ELF-1 (cell line): ENCODE measurements at regions not wholly inside any gene's neighbourhood (a gene's known extent, or its start where the extent isn't known, plus 50 kb on each side); places are given as distances from the start of the nearest gene placed in this dataset.
"Not testable (repeated sequence)": the region's sequence is repeated elsewhere in the genome, so short reads cannot be mapped to it uniquely, and the experiment has no call there.

ENCODE experiments used
- DNase-seq: peaks from one replicate; pipeline ENCODE4 v3.0.0-alpha.2; 2016; ENCODE audit warnings: low read depth, low spot score

GRCh38 chr7:65510187-65510538, 136.5 kb downstream of the ZNF92 start:
- DNase-seq: not testable (repeated sequence)

- DNase-seq: not testable (repeated sequence)
These were observed 146.1 kb downstream of the ZNF92 start for GRCh38 chr7:65519751-65520150.

GRCh38 chr7:65545465-65546161, 172.0 kb downstream of the ZNF92 start:
- DNase-seq: not testable (repeated sequence)

DNA sequence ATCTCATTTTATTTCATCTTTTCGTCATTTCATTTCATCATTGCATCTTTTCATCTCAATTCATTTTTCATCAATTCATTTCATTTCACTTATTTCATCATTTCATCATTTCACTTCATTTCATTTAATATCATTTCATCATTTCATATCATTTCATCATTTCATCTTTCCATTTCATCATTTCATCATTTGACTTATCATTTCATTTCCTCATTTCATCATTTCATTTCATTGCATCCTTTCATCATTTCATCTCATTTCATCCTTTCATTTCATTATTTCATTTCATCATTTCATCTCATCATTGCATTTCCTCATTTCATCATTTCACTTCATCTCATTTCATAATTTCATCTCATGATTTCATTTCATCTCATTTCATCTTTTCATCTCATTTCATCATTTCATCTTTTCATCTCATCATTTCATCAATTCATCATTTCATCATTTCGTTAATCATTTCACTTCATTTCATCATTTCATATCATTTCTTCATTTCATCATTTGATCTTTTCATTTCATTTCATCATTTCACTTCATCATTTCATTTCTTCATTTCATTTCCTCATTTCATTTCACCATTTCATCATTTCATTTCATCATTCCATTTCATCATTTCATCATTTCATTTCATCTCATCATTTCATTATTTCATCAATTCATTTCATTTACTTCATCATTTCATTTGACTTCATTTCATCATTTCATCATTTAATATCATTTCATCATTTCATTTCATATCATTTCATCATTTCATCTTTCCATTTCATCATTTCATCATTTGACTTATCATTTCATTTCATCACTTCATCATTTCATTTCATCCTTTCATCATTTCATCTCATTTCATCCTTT, 176.2 kb downstream of the ZNF92 start:
- DNase-seq: not testable (repeated sequence)

DNA sequence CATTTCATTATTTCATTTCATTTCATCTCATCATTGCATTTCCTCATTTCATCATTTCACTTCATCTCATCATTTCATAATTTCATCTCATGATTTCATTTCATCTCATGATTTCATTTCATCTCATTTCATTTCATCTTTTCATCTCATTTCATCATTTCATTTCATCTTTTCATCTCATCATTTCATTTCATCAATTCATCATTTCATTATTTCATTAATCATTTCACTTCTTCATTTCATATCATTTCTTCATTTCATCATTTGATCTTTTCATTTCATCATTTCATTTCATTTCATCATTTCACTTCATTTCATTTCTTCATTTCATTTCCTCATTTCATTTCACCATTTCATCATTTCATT, 176.8 kb downstream of the ZNF92 start:
- DNase-seq: not testable (repeated sequence)

- not testable (repeated sequence) for DNase-seq
These were observed 177.4 kb downstream of the ZNF92 start for GRCh38 chr7:65551042-65551441.

GRCh38 chr7:65554553-65555476, 181.2 kb downstream of the ZNF92 start:
- DNase-seq: not testable (repeated sequence)

GRCh38 chr7:65558584-65558983, 184.9 kb downstream of the ZNF92 start:
- peak; percentile 1 for DNase-seq

DNA sequence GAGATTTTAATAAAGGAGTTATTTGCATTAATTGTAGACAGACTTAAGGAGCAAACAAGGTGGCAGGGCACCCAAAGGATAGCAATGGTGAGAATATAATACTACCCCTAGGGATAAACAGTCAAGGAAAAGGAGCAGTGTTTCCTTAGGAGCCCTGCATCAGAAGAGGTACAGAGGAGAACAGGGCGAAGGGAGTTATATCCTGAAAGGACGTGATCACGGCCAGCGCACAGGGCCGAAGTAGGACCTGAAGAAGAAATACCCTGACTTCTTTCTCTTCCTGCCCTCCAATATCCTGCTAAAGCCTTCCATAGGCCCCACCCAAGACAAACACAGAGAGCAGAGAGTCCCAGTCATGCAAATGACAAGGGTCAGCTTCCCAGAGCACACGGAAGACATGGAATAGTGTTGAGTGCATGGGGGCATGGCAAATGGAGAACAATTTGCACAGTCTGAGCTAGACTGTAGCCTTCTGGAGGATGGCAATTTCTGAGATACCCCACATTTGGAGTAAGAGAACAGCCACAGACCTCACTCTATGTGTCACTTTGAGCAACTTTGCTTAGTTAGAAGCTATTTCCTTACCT, 188.2 kb downstream of the ZNF92 start:
- DNase-seq: not testable (repeated sequence)

GRCh38 chr7:65562522-65562921, 188.9 kb downstream of the ZNF92 start:
- DNase-seq: not testable (repeated sequence)

DNA sequence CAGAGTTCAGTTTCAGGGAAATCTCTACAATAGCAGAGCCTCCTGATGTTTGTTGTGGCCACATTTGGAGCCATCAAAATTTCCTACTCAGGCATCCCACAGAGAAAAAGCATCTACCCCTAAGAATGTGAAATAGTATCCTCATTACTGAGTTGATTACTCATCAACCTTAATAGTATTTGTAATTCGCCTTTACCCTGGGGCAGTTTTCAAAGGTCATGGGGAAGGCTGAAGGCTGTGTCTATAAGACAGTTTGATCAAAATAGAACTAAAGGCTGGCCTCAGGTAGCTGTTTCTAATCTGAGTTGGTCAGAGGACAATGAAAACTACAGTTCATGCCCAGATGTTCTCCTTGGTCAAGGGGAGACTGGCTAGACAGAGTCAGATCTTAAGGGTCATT, 189.7 kb downstream of the ZNF92 start:
- not testable (repeated sequence) for DNase-seq

DNA sequence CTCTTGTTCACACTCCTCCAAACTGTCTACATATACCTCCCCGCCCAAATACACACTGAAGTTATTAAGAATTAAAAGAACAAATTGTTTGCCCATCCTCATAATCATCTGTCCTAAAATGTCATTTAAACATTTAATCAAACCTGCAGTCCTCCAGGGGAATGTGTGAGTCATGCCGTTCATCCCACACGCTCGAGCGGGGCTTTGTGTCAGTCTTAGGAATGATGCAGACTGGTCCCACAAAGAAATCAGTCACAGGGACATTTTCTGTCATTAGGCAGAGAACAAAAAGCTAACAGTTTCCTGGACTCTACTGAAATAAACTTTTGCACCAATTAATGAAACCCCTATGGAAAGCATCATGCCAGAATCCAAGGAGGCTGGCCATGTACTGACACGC, 194.6 kb downstream of the ZNF92 start:
- DNase-seq: not testable (repeated sequence)

- DNase-seq: not testable (repeated sequence)
These were observed 197.3 kb downstream of the ZNF92 start for GRCh38 chr7:65570990-65571389.

- peak; percentile 33 for DNase-seq
These were observed 198.9 kb downstream of the ZNF92 start for GRCh38 chr7:65572581-65572980.

DNA sequence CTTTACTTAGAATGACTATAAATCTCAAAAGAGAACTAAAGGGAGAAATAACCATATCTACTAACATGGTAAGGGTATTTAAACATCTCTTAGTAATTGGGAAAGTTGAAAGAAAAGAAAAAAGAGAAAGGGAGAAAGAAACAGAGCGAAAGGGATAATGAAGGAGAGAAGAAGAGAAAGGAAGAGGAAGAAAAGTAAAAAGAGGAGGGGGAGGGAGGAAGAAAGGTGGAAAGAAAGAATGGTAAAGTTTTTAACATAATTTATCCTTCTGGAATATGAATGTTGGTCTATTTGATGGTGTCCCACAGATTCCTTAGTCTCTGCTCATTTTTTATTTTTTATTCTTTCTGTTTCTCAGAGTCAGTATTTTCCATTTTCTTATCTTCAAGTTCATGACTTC, 202.7 kb downstream of the ZNF92 start:
- DNase-seq: not testable (repeated sequence)

GRCh38 chr7:65582518-65583119, 209.0 kb downstream of the ZNF92 start:
- DNase-seq: not testable (repeated sequence)

GRCh38 chr7:65602495-65602894, 228.8 kb downstream of the ZNF92 start:
- not testable (repeated sequence) for DNase-seq

GRCh38 chr7:65609131-65609530, 235.5 kb downstream of the ZNF92 start:
- DNase-seq: no peak

GRCh38 chr7:65613644-65614289, 240.1 kb downstream of the ZNF92 start:
- not testable (repeated sequence) for DNase-seq

GRCh38 chr7:65616111-65616510, 242.5 kb downstream of the ZNF92 start:
- DNase-seq: not testable (repeated sequence)
